Gastroesophageal sphincter (tissue), 4 donors: ENCODE measurements at regions not wholly inside any gene's neighbourhood (a gene's known extent, or its start where the extent isn't known, plus 50 kb on each side); places are given as distances from the start of the nearest gene placed in this dataset.

Experiments used
- ATAC-seq: fragments of 150-250 bp; one replicate; pipeline ENCODE4 v1.9.1; 2016; ENCODE audit warnings: mild to moderate bottlenecking, moderate library complexity
- H3K27ac ChIP-seq, 4 donors: fragments of 200-600 bp; sonication (generic) in 3 of 4; 1 replicate in 3 of 4; 2 replicates in 1 of 4; pipeline ENCODE4 v1.5.1; 2016 to 2019
- H3K27me3 ChIP-seq: fragments of 200-600 bp; sonication (generic); one replicate; pipeline ENCODE4 v1.5.1; 2019
- H3K36me3 ChIP-seq, 2 donors: fragments of 200-600 bp; sonication (generic); one replicate each; pipeline ENCODE4 v1.5.1; 2019; ENCODE audit warnings: control low read depth in 1 of 2
- H3K4me1 ChIP-seq, 3 donors: fragments of 200-600 bp; sonication (generic); 1 replicate in 2 of 3; 2 replicates in 1 of 3; pipeline ENCODE4 v1.5.1; 2016 to 2019; ENCODE audit warnings: control low read depth in 2 of 3
- H3K4me3 ChIP-seq, 2 donors: fragments of 200-600 bp; sonication (generic); one replicate each; pipeline ENCODE4 v1.5.1; 2019; ENCODE audit warnings: mild to moderate bottlenecking in 1 of 2, moderate library complexity in 1 of 2
- H3K9me3 ChIP-seq, 3 donors: fragments of 200-600 bp; sonication (generic); one replicate each; pipeline ENCODE4 v1.5.1; 2017 to 2019; ENCODE audit warnings: control low read depth in 2 of 3
- CTCF ChIP-seq, 4 experiments: fragments of 200-600 bp in 2 of 4; fragments of 450-650 bp in 2 of 4; sonication (generic) in 1 of 4; IDR thresholded peaks; one replicate each; pipeline ENCODE4 v1.5.1; 2017 to 2019; ENCODE audit warnings: antibody characterized with exemption in 4 of 4, mild to moderate bottlenecking in 2 of 4, moderate library complexity in 2 of 4
- EP300 ChIP-seq: sonication (generic); formaldehyde crosslinking; IDR thresholded peaks from one replicate; pipeline ENCODE4 v1.6.1; 2017; ENCODE audit warnings: antibody characterized with exemption, mild to moderate bottlenecking
- POLR2A ChIP-seq, 2 donors: fragments of 450-650 bp; IDR thresholded peaks; one replicate each; pipeline ENCODE4 v1.6.1; 2017; ENCODE audit warnings: antibody characterized with exemption in 2 of 2, mild to moderate bottlenecking in 2 of 2, moderate library complexity in 1 of 2
- POLR2AphosphoS5 ChIP-seq: sonication (generic); formaldehyde crosslinking; IDR thresholded peaks from one replicate; pipeline ENCODE4 v1.6.1; 2017; ENCODE audit warnings: antibody characterized with exemption
- WGBS, 2 donors: methylation state at CpG; one replicate each; pipeline ENCODE4 v1.1.5; 2018; ENCODE audit warnings: low coverage in 1 of 2; 5-methylcytosine and 5-hydroxymethylcytosine counted together

- H3K36me3 ChIP-seq = no peaks in the 10 kb centered on the region
- no peaks in the 10 kb centered on the region for H3K9me3 ChIP-seq
- no peaks in the 10 kb centered on the region for H3K27me3 ChIP-seq
- WGBS, 2 donors = 92 to 93% methylated on average over 2 of the region's 2 CpGs
- no peak for ATAC-seq
- H3K27ac ChIP-seq = no peak overlapping the region
- H3K4me1 ChIP-seq = peaks cover 2 to 40% (median 14%) of the 10 kb centered on the region in 3 donors
- H3K4me3 ChIP-seq = no peak overlapping the region
- TF ChIP-seq EP300 = no peak
- no peak for TF ChIP-seq POLR2AphosphoS5
- TF ChIP-seq POLR2A (IDR thresholded peaks at IDR 0.05) = no peak
- TF ChIP-seq CTCF (IDR thresholded peaks at IDR 0.05) = no peak
Observed at GRCh38 chr12:46457958-46458357, 85.4 kb upstream of the SLC38A2 start.

- 67 to 74% methylated on average over 5 of the region's 5 CpGs for WGBS, 2 donors
- H3K4me1 ChIP-seq = peaks cover 0 to 28% (median 6%) of the 10 kb centered on the region in 3 donors
- H3K36me3 ChIP-seq = no peaks in the 10 kb centered on the region
- ATAC-seq = no peak
- H3K9me3 ChIP-seq = no peaks in the 10 kb centered on the region
- no peak overlapping the region for H3K4me3 ChIP-seq
- H3K27ac ChIP-seq = no peak overlapping the region
- no peaks in the 10 kb centered on the region for H3K27me3 ChIP-seq
- TF ChIP-seq EP300 (no peak), POLR2A (IDR thresholded peaks at IDR 0.05) (no peak), POLR2AphosphoS5 (no peak), CTCF (IDR thresholded peaks at IDR 0.05) (no peak)
Observed at GRCh38 chr12:46456356-46457334, 84.1 kb upstream of the SLC38A2 start.

- Histone ChIP-seq H3K36me3 (no peaks in the 10 kb centered on the region), H3K4me3 (no peak overlapping the region), H3K27me3 (no peaks in the 10 kb centered on the region), H3K9me3 (no peaks in the 10 kb centered on the region), H3K4me1 (peaks cover 0 to 25% (median 0%) of the 10 kb centered on the region in 3 donors), H3K27ac (no peak overlapping the region)
- no peak for TF ChIP-seq POLR2AphosphoS5
- TF ChIP-seq CTCF (IDR thresholded peaks at IDR 0.05) = no peak
- WGBS, 2 donors = 67% methylated on average over 1 of the region's 1 CpG
- no peak for ATAC-seq
Observed at GRCh38 chr12:46455648-46456352, 83.2 kb upstream of the SLC38A2 start.

- WGBS, 2 donors = 100% methylated on average over 1 of the region's 1 CpG
- H3K4me1 ChIP-seq = peaks cover 0 to 29% (median 0%) of the 10 kb centered on the region in 3 donors
- TF ChIP-seq POLR2AphosphoS5 = no peak
- TF ChIP-seq POLR2A (IDR thresholded peaks at IDR 0.05) = no peak
- TF ChIP-seq CTCF (IDR thresholded peaks at IDR 0.05) = no peak
- no peak for TF ChIP-seq EP300
- no peak for ATAC-seq
- H3K4me3 ChIP-seq = no peak overlapping the region
- no peaks in the 10 kb centered on the region for H3K9me3 ChIP-seq
- no peaks in the 10 kb centered on the region for H3K36me3 ChIP-seq
- H3K27ac ChIP-seq = no peak overlapping the region
- H3K27me3 ChIP-seq = no peaks in the 10 kb centered on the region
Observed at GRCh38 chr12:46454981-46455380, 82.4 kb upstream of the SLC38A2 start.
